NCI-H1436 treated with DMSO at 0.1 percent for 48 hours (cell line): ENCODE measurements at regions not wholly inside any gene's neighbourhood (a gene's known extent, or its start where the extent isn't known, plus 50 kb on each side); places are given as distances from the start of the nearest gene placed in this dataset.

Experiments
- DNase-seq: peaks from one replicate; lab custom pipeline; 2025; lab: John Stamatoyannopoulos, UW

- no peak for DNase-seq
Observed at GRCh38 chr2:129895061-129895460, 84.4 kb upstream of the RAB6C start.

GRCh38 chr2:129895526-129896082 is 83.9 kb upstream of the RAB6C start:
- DNase-seq: no peak

- DNase-seq: no peak
Observed at GRCh38 chr2:129896226-129897100, 83.0 kb upstream of the RAB6C start.

- DNase-seq: no peak
Observed at GRCh38 chr2:129901754-129902415, 77.6 kb upstream of the RAB6C start.

- DNase-seq: no peak
Observed at GRCh38 chr2:129902731-129903585, 76.5 kb upstream of the RAB6C start.

GRCh38 chr2:129903586-129904425 is 75.7 kb upstream of the RAB6C start:
- no peak for DNase-seq

- DNase-seq: no peak
Observed at GRCh38 chr2:129904532-129905446, 74.7 kb upstream of the RAB6C start.

GRCh38 chr2:129905664-129906081 is 73.8 kb upstream of the RAB6C start:
- DNase-seq: no peak

GRCh38 chr2:129906139-129906860 is 73.2 kb upstream of the RAB6C start:
- no peak for DNase-seq

GRCh38 chr2:129906861-129907235 is 72.6 kb upstream of the RAB6C start:
- DNase-seq: no peak

- no peak for DNase-seq
Observed at GRCh38 chr2:129907256-129907998, 72.0 kb upstream of the RAB6C start.

- DNase-seq: no peak
Observed at GRCh38 chr2:129908721-129909373, 70.6 kb upstream of the RAB6C start.

- DNase-seq: no peak
Observed at GRCh38 chr2:129909651-129910418, 69.6 kb upstream of the RAB6C start.

GRCh38 chr2:129910446-129911362 is 68.8 kb upstream of the RAB6C start:
- DNase-seq: no peak

- DNase-seq: no peak
Observed at GRCh38 chr2:129911363-129912065, 68.0 kb upstream of the RAB6C start.
